ENCODE measurements at regions not wholly inside any gene's neighbourhood (a gene's known extent, or its start where the extent isn't known, plus 50 kb on each side); places are given as distances from the start of the nearest gene placed in this dataset.

- no peaks in the 10 kb centered on the region for H3K27me3 Mint-ChIP-seq (ENCODE audit: low read depth in 3 of 3)
- no peaks in the 10 kb centered on the region for H3K4me1 Mint-ChIP-seq
- peaks cover 2 to 29% (median 12%) of the 10 kb centered on the region in 6 donors for H3K9me3 Mint-ChIP-seq
- H3K4me3 Mint-ChIP-seq = no peak overlapping the region
- H3K36me3 Mint-ChIP-seq = no peaks in the 10 kb centered on the region
- no peak overlapping the region for H3K27ac Mint-ChIP-seq
- DNase-seq = no peak
These were observed 704.7 kb upstream of the COBL start for GRCh38 chr7:52021343-52021742.

- no peak for DNase-seq
- H3K4me1 Mint-ChIP-seq = no peaks in the 10 kb centered on the region
- H3K27ac Mint-ChIP-seq = no peak overlapping the region
- H3K36me3 Mint-ChIP-seq = no peaks in the 10 kb centered on the region
- H3K27me3 Mint-ChIP-seq (ENCODE audit: low read depth in 3 of 3) = no peaks in the 10 kb centered on the region
- peaks cover 3 to 41% (median 14%) of the 10 kb centered on the region in 6 donors for H3K9me3 Mint-ChIP-seq
- no peak overlapping the region for H3K4me3 Mint-ChIP-seq
These were observed 702.1 kb upstream of the COBL start for GRCh38 chr7:52018680-52019054.

GRCh38 chr7:52017802-52018679 is 701.4 kb upstream of the COBL start:
- no peaks in the 10 kb centered on the region for H3K36me3 Mint-ChIP-seq

DNA sequence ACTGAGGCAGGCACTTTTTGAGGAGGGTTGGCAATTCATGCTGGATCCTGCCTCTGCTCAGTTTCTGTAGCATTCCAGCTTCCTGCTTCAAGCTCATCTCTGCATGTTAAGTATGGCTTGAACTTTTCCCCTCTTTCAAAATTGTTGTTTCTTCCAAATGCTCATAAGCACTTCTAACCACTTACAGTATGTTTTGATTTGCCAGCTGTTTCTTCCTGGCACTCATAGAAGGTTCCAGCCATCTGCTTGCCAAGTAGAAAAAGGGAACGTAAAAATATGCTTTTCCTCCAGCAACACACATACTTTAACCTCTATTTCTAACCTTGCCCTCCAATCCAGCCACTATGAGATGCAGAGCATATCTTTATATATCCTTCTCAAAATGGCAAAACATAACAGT is 692.6 kb upstream of the COBL start:
- Mint-ChIP-seq H3K36me3 (peaks cover 0 to 8% (median 0%) of the 10 kb centered on the region in 3 donors), H3K27ac (no peak overlapping the region), H3K9me3 (peaks cover 8 to 69% (median 30%) of the 10 kb centered on the region in 6 donors), H3K4me3 (no peak overlapping the region), H3K27me3 (ENCODE audit: low read depth in 3 of 3) (peaks cover 0 to 2% (median 2%) of the 10 kb centered on the region in 3 donors), H3K4me1 (no peaks in the 10 kb centered on the region)
- DNase-seq = no peak

More at GRCh38 chr7:52017802-52018679, 701.4 kb upstream of the COBL start:
- Mint-ChIP-seq H3K27me3 (ENCODE audit: low read depth in 3 of 3) (no peaks in the 10 kb centered on the region), H3K9me3 (peaks cover 3 to 36% (median 14%) of the 10 kb centered on the region in 6 donors), H3K4me3 (no peak overlapping the region), H3K27ac (no peak overlapping the region), H3K4me1 (no peaks in the 10 kb centered on the region)
- DNase-seq = no peak

GRCh38 chr7:52006674-52007073 is 690.1 kb upstream of the COBL start:
- H3K36me3 Mint-ChIP-seq = peaks cover 0 to 8% (median 0%) of the 10 kb centered on the region in 3 donors
- DNase-seq = no peak
- H3K9me3 Mint-ChIP-seq = peaks cover 12 to 75% (median 36%) of the 10 kb centered on the region in 6 donors
- H3K27ac Mint-ChIP-seq = no peak overlapping the region
- H3K4me1 Mint-ChIP-seq = no peaks in the 10 kb centered on the region
- H3K4me3 Mint-ChIP-seq = no peak overlapping the region
- H3K27me3 Mint-ChIP-seq (ENCODE audit: low read depth in 3 of 3) = peaks cover 0 to 2% (median 2%) of the 10 kb centered on the region in 3 donors

DNA sequence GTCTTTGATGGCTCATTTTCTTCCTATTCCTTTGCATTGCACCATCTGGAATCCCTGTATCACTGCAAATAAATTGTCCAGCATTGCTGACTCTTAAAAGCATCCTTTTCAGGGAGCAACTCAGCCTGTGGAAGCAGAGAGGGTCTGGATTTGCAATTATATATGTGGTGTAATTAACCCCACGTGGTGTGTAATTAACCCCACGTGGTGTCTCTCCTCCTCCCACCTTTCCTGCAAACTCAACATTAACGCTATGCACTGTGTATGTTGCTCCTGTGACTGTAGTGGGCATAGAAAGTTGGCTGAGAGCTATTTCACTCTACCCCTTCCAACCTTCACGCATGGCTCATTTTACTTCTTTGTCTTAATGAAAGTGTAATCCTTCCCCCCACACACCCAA is 689.0 kb upstream of the COBL start:
- peaks cover 0 to 8% (median 0%) of the 10 kb centered on the region in 3 donors for H3K36me3 Mint-ChIP-seq
- peaks cover 0 to 2% (median 2%) of the 10 kb centered on the region in 3 donors for H3K27me3 Mint-ChIP-seq (ENCODE audit: low read depth in 3 of 3)
- no peaks in the 10 kb centered on the region for H3K4me1 Mint-ChIP-seq
- peaks cover 13 to 76% (median 34%) of the 10 kb centered on the region in 6 donors for H3K9me3 Mint-ChIP-seq
- H3K4me3 Mint-ChIP-seq = no peak overlapping the region
- H3K27ac Mint-ChIP-seq = no peak overlapping the region
- DNase-seq = no peak

- H3K27ac Mint-ChIP-seq = no peak overlapping the region
- no peaks in the 10 kb centered on the region for H3K4me1 Mint-ChIP-seq
- H3K36me3 Mint-ChIP-seq = peaks cover 0 to 7% (median 0%) of the 10 kb centered on the region in 3 donors
- H3K27me3 Mint-ChIP-seq (ENCODE audit: low read depth in 3 of 3) = peaks cover 0 to 5% (median 2%) of the 10 kb centered on the region in 3 donors
- H3K4me3 Mint-ChIP-seq = no peak overlapping the region
- peaks cover 13 to 71% (median 41%) of the 10 kb centered on the region in 6 donors for H3K9me3 Mint-ChIP-seq
- no peak for DNase-seq
These were observed 679.1 kb upstream of the COBL start for GRCh38 chr7:51995596-51996179.

DNA sequence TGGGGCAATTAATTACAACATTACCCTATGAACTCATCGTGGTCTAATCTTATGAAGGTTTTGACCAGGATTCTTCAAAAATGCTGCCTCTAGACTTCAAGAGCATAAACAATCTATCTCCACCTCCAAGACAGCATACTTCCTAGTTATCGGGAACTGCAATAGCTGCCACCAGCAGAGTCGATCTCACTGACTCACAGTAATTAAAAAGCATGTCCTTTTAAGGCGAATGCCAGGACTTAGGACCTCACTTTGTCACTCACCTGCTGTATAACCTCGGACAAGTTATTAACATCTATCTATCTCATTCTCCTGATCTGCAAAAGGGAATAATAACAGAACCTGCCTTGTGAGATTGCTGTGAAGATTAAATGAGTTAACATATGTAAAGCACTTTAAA is 666.0 kb upstream of the COBL start:
- H3K27me3 Mint-ChIP-seq (ENCODE audit: low read depth in 3 of 3) = peaks cover 0 to 1% (median 0%) of the 10 kb centered on the region in 3 donors
- H3K36me3 Mint-ChIP-seq = no peaks in the 10 kb centered on the region
- no peaks in the 10 kb centered on the region for H3K4me1 Mint-ChIP-seq
- no peak overlapping the region for H3K4me3 Mint-ChIP-seq
- no peak overlapping the region for H3K27ac Mint-ChIP-seq
- peaks cover 6 to 61% (median 24%) of the 10 kb centered on the region in 6 donors for H3K9me3 Mint-ChIP-seq
- DNase-seq = no peak

- no peaks in the 10 kb centered on the region for H3K27me3 Mint-ChIP-seq (ENCODE audit: low read depth in 3 of 3)
- H3K27ac Mint-ChIP-seq = no peak overlapping the region
- no peaks in the 10 kb centered on the region for H3K36me3 Mint-ChIP-seq
- peaks cover 3 to 49% (median 16%) of the 10 kb centered on the region in 6 donors for H3K9me3 Mint-ChIP-seq
- H3K4me1 Mint-ChIP-seq = no peaks in the 10 kb centered on the region
- H3K4me3 Mint-ChIP-seq = no peak overlapping the region
- no peak for DNase-seq
These were observed 664.2 kb upstream of the COBL start for GRCh38 chr7:51980812-51981211.

DNA sequence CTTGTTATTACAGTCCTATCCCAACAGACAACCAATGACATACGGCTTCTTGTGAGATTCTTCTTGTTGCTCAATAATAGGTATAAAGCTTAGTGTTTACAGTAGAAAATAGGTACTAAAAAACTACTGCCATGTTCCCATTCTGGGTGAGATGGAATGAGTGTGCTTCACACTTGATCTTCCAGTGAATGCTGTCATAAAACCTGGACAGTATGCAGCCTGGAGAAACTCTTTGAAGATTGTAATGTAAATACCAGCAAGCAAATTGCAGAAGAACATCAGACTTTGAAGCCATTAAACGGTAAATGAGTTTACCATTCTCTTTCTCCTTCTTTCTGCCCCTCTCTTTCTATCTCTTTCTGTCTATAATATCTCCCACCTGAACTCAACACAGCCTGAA is 663.7 kb upstream of the COBL start:
- Mint-ChIP-seq H3K36me3 (no peaks in the 10 kb centered on the region), H3K4me3 (no peak overlapping the region), H3K9me3 (peaks cover 3 to 46% (median 14%) of the 10 kb centered on the region in 6 donors), H3K4me1 (no peaks in the 10 kb centered on the region), H3K27ac (no peak overlapping the region), H3K27me3 (ENCODE audit: low read depth in 3 of 3) (no peaks in the 10 kb centered on the region)
- no peak for DNase-seq

DNA sequence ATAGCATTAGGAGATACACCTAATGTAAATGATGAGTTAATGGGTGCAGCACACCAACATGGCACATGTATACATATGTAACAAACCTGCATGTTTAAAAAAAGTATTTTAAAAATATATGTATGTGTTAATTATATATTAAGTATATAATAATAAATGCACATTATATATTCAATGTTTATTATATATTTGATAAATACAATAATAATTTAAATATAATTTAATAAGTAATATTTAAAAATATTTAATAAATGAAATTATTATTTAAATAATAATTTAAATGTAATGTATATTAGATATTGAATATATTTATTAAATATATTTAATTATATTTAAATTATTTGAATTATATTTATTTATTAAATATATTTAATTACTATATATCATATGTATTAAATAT is 661.3 kb upstream of the COBL start:
- H3K4me3 Mint-ChIP-seq = no peak overlapping the region
- H3K36me3 Mint-ChIP-seq = no peaks in the 10 kb centered on the region
- peaks cover 3 to 28% (median 9%) of the 10 kb centered on the region in 6 donors for H3K9me3 Mint-ChIP-seq
- no peak for DNase-seq
- H3K4me1 Mint-ChIP-seq = no peaks in the 10 kb centered on the region
- H3K27me3 Mint-ChIP-seq (ENCODE audit: low read depth in 3 of 3) = peaks cover 0 to 1% (median 0%) of the 10 kb centered on the region in 3 donors
- H3K27ac Mint-ChIP-seq = no peak overlapping the region

DNA sequence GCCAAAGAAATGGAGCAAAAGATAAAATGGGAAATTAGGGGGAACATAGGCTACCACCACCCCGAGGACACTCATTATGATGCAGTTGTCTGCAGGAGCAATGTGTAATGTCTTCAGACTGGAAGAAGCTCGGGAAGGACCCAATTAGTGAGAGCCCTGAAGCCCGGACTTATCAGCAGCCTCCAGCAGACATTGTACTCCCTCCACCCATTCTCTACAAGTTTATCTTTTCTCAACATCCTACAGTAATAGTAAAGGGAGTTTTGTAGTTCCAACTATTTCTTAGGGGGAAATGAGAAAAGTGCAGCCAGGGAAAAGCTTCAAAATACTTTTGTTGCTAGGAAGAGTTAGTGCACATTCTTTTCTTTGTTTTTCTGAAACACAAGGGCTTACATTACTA is 657.3 kb upstream of the COBL start:
- Mint-ChIP-seq H3K27me3 (ENCODE audit: low read depth in 3 of 3) (peaks cover 0 to 1% (median 0%) of the 10 kb centered on the region in 3 donors), H3K36me3 (no peaks in the 10 kb centered on the region), H3K4me1 (no peaks in the 10 kb centered on the region), H3K27ac (no peak overlapping the region), H3K4me3 (no peak overlapping the region), H3K9me3 (peaks cover 8 to 28% (median 16%) of the 10 kb centered on the region in 6 donors)
- DNase-seq = no peak

DNA sequence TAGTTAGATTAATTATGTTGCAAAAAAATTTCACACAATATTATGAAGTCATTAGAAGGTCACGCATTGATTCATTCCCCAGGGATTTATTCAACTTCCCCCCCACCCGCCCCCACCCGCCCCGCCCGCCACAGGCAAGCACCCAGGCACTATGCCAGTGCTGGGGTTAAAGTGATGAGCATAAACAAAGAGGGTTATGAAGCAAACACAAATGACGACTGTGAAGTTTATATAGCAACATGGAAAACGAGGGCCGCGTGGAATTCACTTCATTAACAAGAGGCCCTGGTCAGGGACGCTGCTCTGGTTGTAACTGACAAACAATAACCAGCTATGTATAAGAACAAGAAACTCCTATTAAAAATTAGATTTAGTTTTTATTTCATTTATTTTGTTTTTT is 656.5 kb upstream of the COBL start:
- Mint-ChIP-seq H3K9me3 (peaks cover 10 to 28% (median 14%) of the 10 kb centered on the region in 6 donors), H3K27me3 (ENCODE audit: low read depth in 3 of 3) (peaks cover 0 to 1% (median 0%) of the 10 kb centered on the region in 3 donors), H3K4me3 (no peak overlapping the region), H3K36me3 (no peaks in the 10 kb centered on the region), H3K27ac (no peak overlapping the region), H3K4me1 (no peaks in the 10 kb centered on the region)
- DNase-seq = no peak

DNA sequence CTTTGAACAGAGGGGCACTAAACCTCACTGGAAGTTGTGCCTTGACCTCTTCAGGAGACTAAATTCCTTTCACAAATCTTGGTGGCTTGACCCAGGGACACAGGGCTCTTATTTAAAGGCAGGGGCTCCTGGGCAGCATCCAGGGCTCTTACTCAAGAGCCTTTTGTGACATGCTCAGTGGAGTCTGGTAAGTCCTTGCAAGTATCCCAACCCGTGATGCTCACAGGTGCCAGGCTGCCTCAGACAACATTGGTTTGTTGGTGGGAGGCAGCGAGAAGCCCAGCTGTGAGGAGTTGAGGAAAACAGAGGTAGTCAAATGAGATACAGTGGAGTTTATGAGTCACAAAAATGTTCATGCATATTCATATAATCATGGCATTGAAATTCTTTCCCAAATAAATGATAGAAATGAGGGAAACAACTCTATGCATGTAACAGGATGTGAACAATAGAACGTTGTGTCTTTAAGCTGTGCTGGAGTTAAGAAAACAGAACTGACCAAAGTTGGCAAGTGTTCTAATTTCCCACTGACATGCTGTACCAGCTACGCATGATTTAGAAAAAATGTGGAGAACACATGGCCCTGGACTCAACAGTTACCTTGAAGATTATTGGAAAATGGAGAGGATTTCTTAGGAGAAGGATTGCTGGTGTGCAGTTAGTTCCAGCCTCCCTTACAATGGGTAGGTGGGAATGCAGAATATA is 654.5 kb upstream of the COBL start:
- Mint-ChIP-seq H3K4me1 (no peaks in the 10 kb centered on the region), H3K9me3 (peaks cover 12 to 42% (median 20%) of the 10 kb centered on the region in 6 donors), H3K27me3 (ENCODE audit: low read depth in 3 of 3) (peaks cover 0 to 1% (median 0%) of the 10 kb centered on the region in 3 donors), H3K4me3 (no peak overlapping the region), H3K27ac (no peak overlapping the region), H3K36me3 (peaks cover 0 to 3% (median 0%) of the 10 kb centered on the region in 3 donors)
- DNase-seq = no peak

Data from immature natural killer cell (primary cell).